ENCODE measurements at regions not wholly inside any gene's neighbourhood (a gene's known extent, or its start where the extent isn't known, plus 50 kb on each side); places are given as distances from the start of the nearest gene placed in this dataset.

- no peak for DNase-seq
These were observed 208.2 kb upstream of the INHBA start for GRCh38 chr7:41910940-41911600.

GRCh38 chr7:41907444-41907843, 204.6 kb upstream of the INHBA start:
- no peak for DNase-seq

GRCh38 chr7:41900532-41900931, 197.6 kb upstream of the INHBA start:
- DNase-seq, result no peak

GRCh38 chr7:41899823-41900433, 197.0 kb upstream of the INHBA start:
- no peak for DNase-seq

GRCh38 chr7:41893656-41894055, 190.8 kb upstream of the INHBA start:
- DNase-seq, result no peak

DNA sequence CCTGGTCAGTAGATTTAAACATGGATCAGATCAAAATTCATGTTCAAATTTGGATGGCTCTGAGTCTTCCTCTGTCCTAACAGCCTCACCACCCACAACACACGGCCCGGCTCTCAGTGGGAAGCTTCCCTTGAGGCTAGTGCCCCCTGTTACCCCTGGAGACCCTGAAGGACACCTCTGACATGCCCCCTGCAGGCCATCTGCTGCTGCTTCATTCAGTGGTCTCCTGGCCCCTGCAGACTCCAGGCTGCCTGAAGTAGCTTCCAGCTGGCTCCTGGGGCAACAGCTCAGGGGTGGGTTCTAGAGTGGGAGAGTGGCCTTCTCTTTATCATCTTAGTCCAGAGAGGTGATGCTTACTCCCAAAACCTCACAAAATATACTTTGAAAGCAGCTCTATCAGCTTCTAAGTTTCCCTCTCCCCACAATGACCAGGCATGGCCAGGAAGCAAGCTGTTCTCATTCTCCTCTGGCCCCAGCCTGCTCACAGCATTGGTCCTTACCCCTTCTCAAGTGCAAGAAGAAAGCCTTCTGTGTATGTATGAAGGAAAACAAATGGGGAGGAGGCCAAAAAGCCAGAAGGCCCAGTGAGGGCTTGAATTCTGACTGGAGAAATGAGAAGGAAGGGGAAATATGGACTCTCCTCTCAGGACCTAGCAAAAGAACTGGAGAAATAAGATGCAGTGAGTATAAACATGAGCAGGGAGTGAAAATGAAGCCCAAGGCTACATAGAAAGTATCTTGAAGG, 189.6 kb upstream of the INHBA start:
- no peak for DNase-seq

GRCh38 chr7:41891950-41892349, 189.1 kb upstream of the INHBA start:
- no peak for DNase-seq

DNA sequence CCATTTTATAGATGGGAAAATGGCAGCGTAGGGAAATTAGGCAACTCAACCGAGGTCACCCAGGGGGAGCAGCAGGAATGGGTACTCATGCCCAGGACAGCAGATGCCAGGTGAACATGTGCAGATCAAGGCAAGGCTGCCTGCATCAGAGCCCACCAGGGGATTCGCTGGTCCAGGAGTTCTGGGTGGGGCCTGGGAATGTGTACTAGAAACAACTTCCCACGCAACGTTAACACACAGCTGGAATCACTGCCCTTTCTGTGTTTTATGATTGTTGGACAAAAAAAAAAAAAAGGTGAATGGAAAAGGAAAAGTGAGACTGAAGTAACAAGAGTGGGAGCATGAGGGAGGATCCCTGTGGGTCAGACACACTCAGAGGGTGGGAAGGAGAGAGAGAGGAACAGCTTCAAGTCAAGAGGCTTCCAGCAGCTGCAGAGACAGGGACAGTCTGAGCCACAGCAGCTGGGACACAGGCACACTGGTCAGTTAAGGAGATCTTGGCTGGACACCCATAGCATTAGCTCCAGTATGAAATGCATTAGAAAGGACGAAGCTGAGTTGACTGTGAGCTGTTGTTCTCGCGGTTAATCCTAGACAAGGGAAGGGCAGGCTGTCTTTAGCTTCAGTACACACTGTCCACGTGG, 187.9 kb upstream of the INHBA start:
- no peak for DNase-seq

GRCh38 chr7:41889472-41889871, 186.6 kb upstream of the INHBA start:
- no peak for DNase-seq

DNA sequence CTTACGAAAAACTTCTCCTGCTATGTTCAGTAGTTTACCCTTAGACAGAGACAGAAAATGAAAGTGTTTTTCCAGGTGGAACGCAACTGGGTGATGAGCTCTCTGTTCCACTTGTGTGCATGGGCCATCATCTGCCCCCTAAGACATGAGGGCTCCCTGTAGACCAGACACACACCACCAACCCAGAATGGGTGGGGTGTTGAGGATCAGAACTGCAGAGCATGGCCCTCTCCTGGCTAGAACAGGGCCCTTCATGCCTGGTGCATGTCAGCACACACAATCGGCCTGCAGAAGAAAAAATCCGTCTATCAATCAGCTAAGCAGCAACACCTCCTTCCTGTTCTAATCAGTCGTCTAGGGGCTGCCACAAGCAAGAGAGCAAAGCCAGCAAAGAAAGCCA, 186.2 kb upstream of the INHBA start:
- no peak for DNase-seq

DNA sequence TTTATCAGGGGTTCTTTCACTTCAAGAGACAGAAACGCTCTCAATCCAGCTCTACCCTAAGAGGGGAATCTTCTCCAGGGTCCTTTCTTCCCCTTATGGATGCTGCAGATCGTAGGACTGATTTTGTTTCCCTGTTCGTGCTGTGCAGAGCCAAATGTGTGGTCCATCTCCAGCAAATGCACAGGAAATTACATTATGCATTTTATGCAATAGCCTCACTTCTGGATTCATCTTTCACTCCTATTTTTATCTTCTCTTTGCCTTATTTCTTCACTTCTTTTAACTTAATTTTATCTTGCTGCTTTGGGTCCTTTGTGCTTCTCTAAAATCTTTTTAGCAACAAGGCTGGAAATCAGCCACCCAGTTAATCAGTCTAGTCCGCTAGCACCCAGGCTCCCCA, 184.5 kb upstream of the INHBA start:
- DNase-seq, result no peak

DNA sequence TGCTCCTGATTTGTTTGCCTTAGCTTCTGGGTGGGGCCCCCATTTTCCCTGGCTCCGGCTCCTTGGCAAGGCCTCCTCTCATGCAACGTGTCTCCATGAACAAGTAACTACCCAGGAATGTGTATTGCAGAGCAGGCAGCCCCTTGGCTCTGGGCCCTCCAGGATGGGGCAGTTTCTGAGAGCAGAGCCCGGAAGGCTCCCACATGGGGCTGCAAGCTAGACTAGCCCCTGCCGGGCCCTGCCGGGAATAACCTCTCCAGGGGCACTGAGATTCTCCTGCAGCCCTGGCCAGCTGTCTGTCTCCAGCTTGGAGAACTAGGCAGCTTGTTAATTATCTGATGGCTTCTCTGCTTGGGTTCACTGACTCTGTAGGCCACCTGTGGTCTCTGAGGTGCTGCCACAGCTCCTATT, 184.0 kb upstream of the INHBA start:
- DNase-seq, result no peak

- no peak for DNase-seq
These were observed 183.5 kb upstream of the INHBA start for GRCh38 chr7:41886262-41886900.

DNA sequence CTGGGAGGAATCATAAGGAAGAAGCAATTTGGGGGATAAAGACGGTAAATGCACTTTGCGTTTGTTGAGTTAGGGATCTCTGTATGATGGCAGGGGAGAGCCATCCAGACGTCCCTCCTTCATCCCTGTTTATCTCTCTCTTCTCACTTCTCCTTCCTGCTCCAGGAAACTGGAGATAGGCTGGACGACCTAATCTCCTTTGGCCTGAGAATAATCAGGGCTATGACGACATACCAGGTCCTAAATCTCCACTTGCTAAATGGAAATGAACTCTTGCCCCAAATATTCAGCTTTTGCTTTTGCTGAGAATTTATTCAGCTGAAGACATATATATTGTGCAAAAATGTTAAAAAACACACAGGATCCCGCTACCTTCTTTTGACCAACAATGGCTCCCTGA, 182.9 kb upstream of the INHBA start:
- no peak for DNase-seq

GRCh38 chr7:41885078-41885477, 182.2 kb upstream of the INHBA start:
- no peak for DNase-seq

- DNase-seq, result no peak
These were observed 180.0 kb upstream of the INHBA start for GRCh38 chr7:41882745-41883420.

DNA sequence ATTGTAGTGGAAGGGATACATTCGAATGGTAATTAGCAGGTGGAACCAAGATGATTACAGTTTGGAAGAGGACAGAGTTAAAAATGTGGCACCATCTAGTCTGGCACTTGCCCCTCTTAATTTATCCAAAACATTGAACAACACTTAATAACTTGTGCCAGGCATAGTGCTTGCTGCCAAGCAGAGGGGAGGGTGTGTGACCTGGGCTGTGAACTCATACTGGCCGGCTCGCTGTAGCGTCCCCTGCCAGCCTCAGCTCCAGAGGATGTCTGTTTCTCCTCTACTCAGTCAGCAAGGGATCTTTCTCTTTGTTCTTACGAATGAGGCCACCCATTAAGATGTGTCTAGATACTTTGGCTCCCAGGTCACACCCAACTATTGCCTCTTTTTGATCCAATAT, 179.4 kb upstream of the INHBA start:
- DNase-seq, result no peak

DNA sequence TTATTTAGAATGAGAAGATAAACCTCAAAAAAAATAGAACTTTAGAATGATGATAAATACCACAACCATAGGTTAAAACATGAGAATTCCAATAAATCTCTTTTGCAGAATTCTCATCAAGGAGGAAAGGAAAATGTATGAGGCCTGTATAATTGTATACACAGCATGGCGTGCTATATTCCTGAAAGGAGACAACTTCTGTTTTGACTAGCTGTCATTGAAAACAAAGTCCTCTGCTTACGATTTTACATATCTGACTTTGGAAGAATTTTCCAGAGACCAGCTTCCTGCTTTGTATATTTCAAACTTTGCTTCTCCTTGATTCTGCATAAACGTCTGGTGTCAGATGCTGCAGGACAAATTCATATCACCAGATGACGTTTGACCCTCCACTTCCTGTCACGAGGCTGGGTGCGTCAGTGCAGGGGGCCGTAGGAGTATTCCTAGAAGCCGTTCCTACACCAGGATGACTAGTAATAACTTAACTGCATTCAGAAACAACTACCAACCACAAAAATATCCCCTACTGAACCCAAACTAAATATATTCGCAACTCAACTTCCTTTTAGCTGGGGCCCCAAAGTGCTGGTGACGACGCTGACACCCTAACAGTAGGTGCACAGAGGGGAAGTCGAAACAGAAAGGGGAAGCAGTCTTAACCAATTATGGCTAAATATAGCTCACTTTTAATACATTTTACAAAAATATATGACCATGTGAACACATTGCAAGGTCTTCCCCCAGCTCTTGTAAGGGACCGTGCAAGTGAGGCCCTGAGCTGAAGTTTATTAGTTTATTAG, 178.6 kb upstream of the INHBA start:
- peak; percentile 5 for DNase-seq

- no peak for DNase-seq
These were observed 177.2 kb upstream of the INHBA start for GRCh38 chr7:41880107-41880506.

- DNase-seq, result no peak
These were observed 176.5 kb upstream of the INHBA start for GRCh38 chr7:41879403-41879802.

Data from activated effector memory CD4-positive, alpha-beta T cell treated with Interleukin-2 at 50 U/mL for 16 hours (primary cell).